GM12878 (cell line): ENCODE measurements at regions not wholly inside any gene's neighbourhood (a gene's known extent, or its start where the extent isn't known, plus 50 kb on each side); places are given as distances from the start of the nearest gene placed in this dataset.
A peak's percentile ranks its signal among the peaks of the same experiment; 100 is the strongest.

Experiments
- ATF7 ChIP-seq: fragments of 450-650 bp; IDR thresholded peaks from 2 replicates; pipeline ENCODE4 v1.6.1; 2016; ENCODE audit warnings: low read depth, mild to moderate bottlenecking
- BHLHE40 ChIP-seq, 2 experiments: fragments of 450-650 bp in 1 of 2; IDR thresholded peaks; 2 replicates each; pipeline ENCODE4 v1.6.1; 2011 to 2017; ENCODE audit warnings: low read depth in 2 of 2, borderline replicate concordance in 1 of 2, improper control_type of control experiment in 1 of 2, low read length in 1 of 2, mild to moderate bottlenecking in 1 of 2
- BMI1 ChIP-seq: fragments of 450-650 bp; IDR thresholded peaks from 2 replicates; pipeline ENCODE4 v1.6.1; 2016; ENCODE audit warnings: mild to moderate bottlenecking, moderate library complexity, borderline replicate concordance
- EP300 ChIP-seq, 2 experiments: fragments of 150-350 bp in 1 of 2; IDR thresholded peaks; 2 replicates each; pipeline ENCODE4 v1.6.1; 2011 to 2012; ENCODE audit warnings: low read depth in 2 of 2, low read length in 2 of 2, borderline replicate concordance in 1 of 2, improper control_type of control experiment in 1 of 2, inconsistent platforms in 1 of 2; ENCODE audit not compliant: control insufficient read depth in 1 of 2
- ETV6 ChIP-seq, 2 experiments: fragments of 450-650 bp in 1 of 2; IDR thresholded peaks in 1 of 2; conservative IDR thresholded peaks in 1 of 2; 2 replicates each; pipeline ENCODE4 v1.6.1; 2014; ENCODE audit warnings: antibody characterized with exemption in 1 of 2, borderline replicate concordance in 1 of 2, low read depth in 1 of 2, mild to moderate bottlenecking in 1 of 2, moderate library complexity in 1 of 2
- GABPA ChIP-seq: IDR thresholded peaks from 2 replicates; pipeline ENCODE4 v1.6.1; 2014; ENCODE audit warnings: antibody characterized with exemption, low read depth, mild to moderate bottlenecking, inconsistent platforms
- MEF2B ChIP-seq: fragments of 450-650 bp; IDR thresholded peaks from 2 replicates; pipeline ENCODE4 v1.6.1; 2018; ENCODE audit warnings: mild to moderate bottlenecking, moderate library complexity; ENCODE audit not compliant: partially characterized antibody, poor library complexity, severe bottlenecking
- MTA2 ChIP-seq: fragments of 450-650 bp; IDR thresholded peaks from 2 replicates; pipeline ENCODE4 v1.6.1; 2016; ENCODE audit warnings: low read depth, mild to moderate bottlenecking, moderate library complexity
- NFIC ChIP-seq: IDR thresholded peaks from 2 replicates; pipeline ENCODE4 v1.6.1; 2012; ENCODE audit warnings: low read depth, mild to moderate bottlenecking, inconsistent platforms, low read length, moderate library complexity
- PAX5 ChIP-seq: IDR thresholded peaks from 2 replicates; pipeline ENCODE4 v1.6.1; 2011; ENCODE audit warnings: low read depth, low read length, borderline replicate concordance
- POU2F2 ChIP-seq: IDR thresholded peaks from 3 replicates; pipeline ENCODE4 v1.6.1; 2011; ENCODE audit warnings: low read depth, mild to moderate bottlenecking, low read length, borderline replicate concordance
- RCOR1 ChIP-seq: conservative IDR thresholded peaks from 2 replicates; pipeline ENCODE4 v1.6.1; 2012; ENCODE audit warnings: low read depth, low read length, improper control_type of control experiment
- SIX5 ChIP-seq: IDR thresholded peaks from 2 replicates; pipeline ENCODE4 v1.6.1; 2011; ENCODE audit warnings: mild to moderate bottlenecking, low read depth, low read length, moderate library complexity; ENCODE audit not compliant: severe bottlenecking
- SMAD1 ChIP-seq: fragments of 450-650 bp; IDR thresholded peaks from 2 replicates; pipeline ENCODE4 v1.6.1; 2018; ENCODE audit warnings: mild to moderate bottlenecking, low read depth; ENCODE audit not compliant: partially characterized antibody
- TARDBP ChIP-seq: IDR thresholded peaks from 2 replicates; pipeline ENCODE4 v1.6.1; 2016; ENCODE audit warnings: borderline replicate concordance
- ZNF592 ChIP-seq: fragments of 450-650 bp; IDR thresholded peaks from 2 replicates; pipeline ENCODE4 v1.6.1; 2017; ENCODE audit warnings: mild to moderate bottlenecking, moderate library complexity
- TF ChIP-seq, protein P1 (sequence below): IDR thresholded peaks from 2 replicates; pipeline ENCODE4 v1.6.1; 2011; ENCODE audit warnings: borderline replicate concordance, low read depth, mild to moderate bottlenecking, moderate library complexity, mixed read lengths, low read length; ENCODE audit not compliant: insufficient read depth; ENCODE audit errors: extremely low read length
- TF ChIP-seq, protein P2 (sequence below): fragments of 450-650 bp; conservative IDR thresholded peaks from 2 replicates; pipeline ENCODE4 v1.6.1; 2017; ENCODE audit warnings: mild to moderate bottlenecking, moderate library complexity
- TF ChIP-seq, protein P3 (sequence below): fragments of 450-650 bp; IDR thresholded peaks from 2 replicates; pipeline ENCODE4 v1.6.1; 2017; ENCODE audit warnings: mild to moderate bottlenecking, low read depth, inconsistent platforms; ENCODE audit not compliant: poor library complexity, severe bottlenecking

DNA sequence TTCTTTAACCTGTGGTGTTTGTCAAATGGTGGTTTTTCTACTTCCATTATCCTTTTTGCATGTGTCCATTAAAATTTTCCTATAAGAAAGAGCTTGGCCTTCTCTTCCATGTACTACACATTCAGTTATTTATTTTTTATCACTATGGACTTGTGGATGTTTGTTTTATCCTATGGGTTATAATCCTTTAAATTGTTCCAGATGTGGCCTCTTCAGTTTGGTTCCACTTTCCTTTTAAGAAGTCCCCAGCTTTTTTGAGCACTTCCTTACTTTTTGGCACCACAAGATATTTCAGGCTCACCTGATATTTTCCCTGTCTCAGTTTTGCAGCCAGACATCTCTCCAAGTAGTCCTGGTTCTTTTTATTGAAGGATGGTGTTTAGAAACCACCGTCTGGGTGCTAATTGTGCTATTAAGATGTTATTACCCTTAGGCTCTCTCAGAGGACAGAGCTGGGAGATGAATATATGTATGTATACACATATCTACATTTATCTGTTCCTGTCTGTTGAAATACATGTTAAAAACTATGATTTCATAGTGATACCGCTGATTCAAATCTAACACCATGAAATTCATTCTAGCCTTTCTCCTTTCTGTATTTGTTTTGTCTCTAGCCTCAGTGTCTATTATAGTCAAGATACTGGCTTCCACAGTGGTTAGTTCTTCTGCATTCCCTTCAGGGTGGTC is 408.5 kb upstream of the RGS6 start (continued):
- TF ChIP-seq, protein P1, sequence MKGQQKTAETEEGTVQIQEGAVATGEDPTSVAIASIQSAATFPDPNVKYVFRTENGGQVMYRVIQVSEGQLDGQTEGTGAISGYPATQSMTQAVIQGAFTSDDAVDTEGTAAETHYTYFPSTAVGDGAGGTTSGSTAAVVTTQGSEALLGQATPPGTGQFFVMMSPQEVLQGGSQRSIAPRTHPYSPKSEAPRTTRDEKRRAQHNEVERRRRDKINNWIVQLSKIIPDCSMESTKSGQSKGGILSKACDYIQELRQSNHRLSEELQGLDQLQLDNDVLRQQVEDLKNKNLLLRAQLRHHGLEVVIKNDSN, result no peak
- TF ChIP-seq PAX5 (peak; percentile 36; the same call in 1 of the 2 replicates), ATF7 (peak; percentile 93), POU2F2 (peak; percentile 59; the same call in 1 of the 3 replicates), EP300 (IDR thresholded peaks at IDR 0.05; ENCODE audit: borderline replicate concordance in 1 of 2, control insufficient read depth in 1 of 2, low read depth in 2 of 2, low read length in 2 of 2) (peak; percentile 82 to 95), ETV6 (conservative IDR thresholded peaks at IDR 0.05 in 1 of 2, IDR thresholded peaks at IDR 0.05 in 1 of 2; ENCODE audit: borderline replicate concordance in 1 of 2, low read depth in 1 of 2) (peak in 1 of 2 experiments; percentile 83; a peak in 2 of 4 replicates), MTA2 (peak; percentile 92), BHLHE40 (IDR thresholded peaks at IDR 0.05; ENCODE audit: borderline replicate concordance in 1 of 2, low read depth in 2 of 2, low read length in 1 of 2) (0 out of 4 replicates have a peak, but pooled peaks have one; percentile 16 to 20), SMAD1 (no peak), GABPA (peak; percentile 68), MEF2B (peak; percentile 80), RCOR1 (0 out of 2 replicates have a peak, but pooled peaks have one; percentile 34), TARDBP (0 out of 2 replicates have a peak, but pooled peaks have one; percentile 14), SIX5 (no peak), BMI1 (peak; percentile 50; the same call in 1 of the 2 replicates), ZNF592 (0 out of 2 replicates have a peak, but pooled peaks have one; percentile 28), NFIC (peak; percentile 99)
- TF ChIP-seq, protein P2, sequence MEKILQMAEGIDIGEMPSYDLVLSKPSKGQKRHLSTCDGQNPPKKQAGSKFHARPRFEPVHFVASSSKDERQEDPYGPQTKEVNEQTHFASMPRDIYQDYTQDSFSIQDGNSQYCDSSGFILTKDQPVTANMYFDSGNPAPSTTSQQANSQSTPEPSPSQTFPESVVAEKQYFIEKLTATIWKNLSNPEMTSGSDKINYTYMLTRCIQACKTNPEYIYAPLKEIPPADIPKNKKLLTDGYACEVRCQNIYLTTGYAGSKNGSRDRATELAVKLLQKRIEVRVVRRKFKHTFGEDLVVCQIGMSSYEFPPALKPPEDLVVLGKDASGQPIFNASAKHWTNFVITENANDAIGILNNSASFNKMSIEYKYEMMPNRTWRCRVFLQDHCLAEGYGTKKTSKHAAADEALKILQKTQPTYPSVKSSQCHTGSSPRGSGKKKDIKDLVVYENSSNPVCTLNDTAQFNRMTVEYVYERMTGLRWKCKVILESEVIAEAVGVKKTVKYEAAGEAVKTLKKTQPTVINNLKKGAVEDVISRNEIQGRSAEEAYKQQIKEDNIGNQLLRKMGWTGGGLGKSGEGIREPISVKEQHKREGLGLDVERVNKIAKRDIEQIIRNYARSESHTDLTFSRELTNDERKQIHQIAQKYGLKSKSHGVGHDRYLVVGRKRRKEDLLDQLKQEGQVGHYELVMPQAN, result no peak
- TF ChIP-seq, protein P3, sequence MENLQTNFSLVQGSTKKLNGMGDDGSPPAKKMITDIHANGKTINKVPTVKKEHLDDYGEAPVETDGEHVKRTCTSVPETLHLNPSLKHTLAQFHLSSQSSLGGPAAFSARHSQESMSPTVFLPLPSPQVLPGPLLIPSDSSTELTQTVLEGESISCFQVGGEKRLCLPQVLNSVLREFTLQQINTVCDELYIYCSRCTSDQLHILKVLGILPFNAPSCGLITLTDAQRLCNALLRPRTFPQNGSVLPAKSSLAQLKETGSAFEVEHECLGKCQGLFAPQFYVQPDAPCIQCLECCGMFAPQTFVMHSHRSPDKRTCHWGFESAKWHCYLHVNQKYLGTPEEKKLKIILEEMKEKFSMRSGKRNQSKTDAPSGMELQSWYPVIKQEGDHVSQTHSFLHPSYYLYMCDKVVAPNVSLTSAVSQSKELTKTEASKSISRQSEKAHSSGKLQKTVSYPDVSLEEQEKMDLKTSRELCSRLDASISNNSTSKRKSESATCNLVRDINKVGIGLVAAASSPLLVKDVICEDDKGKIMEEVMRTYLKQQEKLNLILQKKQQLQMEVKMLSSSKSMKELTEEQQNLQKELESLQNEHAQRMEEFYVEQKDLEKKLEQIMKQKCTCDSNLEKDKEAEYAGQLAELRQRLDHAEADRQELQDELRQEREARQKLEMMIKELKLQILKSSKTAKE, result peak; percentile 96
